ENCODE measurements at regions not wholly inside any gene's neighbourhood (a gene's known extent, or its start where the extent isn't known, plus 50 kb on each side); places are given as distances from the start of the nearest gene placed in this dataset.

- no peak for DNase-seq
These were observed 539.5 kb downstream of the TBC1D22A start for GRCh38 chr22:47301820-47302475.

- DNase-seq: no peak
These were observed 538.4 kb downstream of the TBC1D22A start for GRCh38 chr22:47300698-47301405.

DNA sequence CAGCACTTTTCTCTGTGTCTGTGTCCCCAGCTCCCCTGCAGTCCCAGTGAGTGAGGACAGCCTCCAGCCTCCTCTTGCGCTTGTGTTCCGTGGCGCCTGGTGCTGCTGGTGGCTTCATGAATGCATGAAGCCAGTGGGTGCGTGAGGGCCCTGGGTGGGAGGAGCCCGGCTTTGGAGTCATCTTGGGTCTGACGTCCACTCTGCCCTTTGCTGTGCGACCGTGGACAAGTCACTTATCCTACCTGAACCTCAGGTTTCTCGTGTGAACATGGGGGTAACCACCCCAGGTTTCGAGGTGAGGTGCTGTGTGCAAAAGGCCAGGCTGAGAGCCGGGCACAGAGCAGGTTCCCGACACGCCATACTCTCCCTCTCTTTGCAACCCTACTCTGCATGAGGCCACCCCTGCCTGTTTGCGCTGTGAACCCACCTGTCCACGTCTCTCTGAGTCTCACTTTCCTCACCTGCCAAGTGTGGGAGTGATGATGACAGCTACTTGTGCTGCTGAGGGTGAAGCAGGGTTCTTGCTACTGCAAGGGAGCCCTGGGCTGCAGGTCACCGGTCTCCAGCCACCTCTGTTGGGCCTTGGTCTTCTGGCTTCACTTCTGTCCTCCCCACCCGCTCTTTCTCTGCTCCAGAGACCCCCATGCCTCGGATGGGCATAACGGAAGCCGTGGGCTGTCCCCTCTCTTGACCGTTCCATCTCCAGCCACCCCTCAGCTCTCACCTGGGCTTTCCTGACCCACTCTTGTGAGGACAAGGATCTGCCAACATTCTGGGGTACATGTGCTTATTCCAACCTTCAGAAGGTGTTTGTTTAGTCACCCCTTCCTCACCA, 537.6 kb downstream of the TBC1D22A start:
- no peak for DNase-seq

- no peak for DNase-seq
These were observed 536.9 kb downstream of the TBC1D22A start for GRCh38 chr22:47299211-47299862.

GRCh38 chr22:47298017-47298785, 535.8 kb downstream of the TBC1D22A start:
- no peak for DNase-seq

DNA sequence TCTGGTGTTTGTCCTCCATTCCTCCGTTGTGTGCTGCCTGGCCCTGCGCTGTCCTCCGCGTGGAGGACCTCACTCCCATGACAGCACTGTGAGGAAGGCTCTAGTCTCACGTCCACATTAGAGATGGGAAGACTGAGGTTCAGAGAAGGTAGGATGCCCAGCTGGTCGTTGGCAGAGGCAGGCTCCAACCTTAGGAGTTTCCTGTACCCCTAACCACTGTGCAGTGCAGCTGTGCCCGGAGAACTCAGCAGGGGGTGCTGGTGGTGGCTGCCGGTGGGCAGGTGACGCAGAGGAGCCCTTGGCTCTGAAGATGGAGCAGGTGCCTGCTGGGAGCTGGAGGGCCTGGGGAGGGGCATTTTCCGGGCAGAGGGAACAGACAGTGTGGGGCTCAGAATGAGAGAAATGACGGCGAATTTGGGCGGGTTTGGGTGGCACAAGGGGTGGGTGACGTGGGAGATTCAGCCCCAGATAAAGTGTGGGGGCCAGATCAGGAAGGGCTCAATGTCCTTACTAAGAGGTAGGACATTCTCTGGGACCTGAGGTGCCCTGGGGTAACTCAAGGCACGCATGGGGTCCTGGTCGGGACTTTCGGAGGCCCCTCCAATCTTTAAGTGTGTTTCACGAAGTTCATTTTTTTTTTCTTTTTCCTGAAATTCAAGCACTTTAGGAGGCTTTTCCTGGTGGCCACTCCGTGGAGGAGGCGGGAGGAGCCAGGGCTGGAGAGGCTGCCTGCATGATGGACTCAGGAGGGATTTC, 535.0 kb downstream of the TBC1D22A start:
- DNase-seq: no peak

DNA sequence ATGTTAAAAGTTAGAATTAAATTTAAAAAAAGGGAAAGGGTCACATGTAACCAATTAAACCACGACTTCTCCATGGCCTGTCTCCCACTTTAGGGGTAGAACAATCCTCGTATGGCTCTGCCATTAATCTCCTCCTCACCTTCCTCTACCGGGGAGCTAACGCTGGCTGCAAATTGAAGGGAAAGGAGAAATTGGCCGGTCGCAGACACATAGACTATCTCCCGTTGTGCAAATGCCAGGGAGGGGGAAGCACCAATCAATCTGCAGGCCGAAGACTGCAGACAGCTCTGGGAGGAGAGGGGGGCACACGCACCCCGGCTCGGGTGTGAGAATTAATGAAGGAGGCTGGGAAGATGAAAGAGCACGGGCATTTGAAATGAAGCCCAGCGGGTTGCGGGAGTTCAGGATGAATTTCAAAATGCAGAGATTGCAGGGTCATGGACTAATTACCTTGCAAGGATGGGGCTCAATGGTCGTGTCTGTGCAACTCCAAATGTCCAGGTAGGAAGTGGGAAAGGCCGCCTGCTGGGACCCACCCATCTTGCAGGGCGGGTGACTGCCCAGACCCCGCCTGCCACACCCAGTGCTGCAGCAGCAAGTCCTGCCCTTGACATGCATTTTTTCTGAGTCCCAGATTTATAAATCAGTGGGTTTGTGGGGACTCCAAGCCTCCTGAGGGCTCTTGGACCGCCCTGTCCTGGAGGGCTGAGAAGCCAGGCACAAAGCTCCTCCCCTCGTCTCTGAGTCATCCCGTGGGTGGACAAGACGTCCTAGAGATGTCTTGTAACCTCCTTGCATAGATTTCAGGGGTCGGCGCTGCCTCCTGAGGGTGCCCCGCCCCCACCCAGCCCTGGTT, 534.2 kb downstream of the TBC1D22A start:
- DNase-seq: no peak

DNA sequence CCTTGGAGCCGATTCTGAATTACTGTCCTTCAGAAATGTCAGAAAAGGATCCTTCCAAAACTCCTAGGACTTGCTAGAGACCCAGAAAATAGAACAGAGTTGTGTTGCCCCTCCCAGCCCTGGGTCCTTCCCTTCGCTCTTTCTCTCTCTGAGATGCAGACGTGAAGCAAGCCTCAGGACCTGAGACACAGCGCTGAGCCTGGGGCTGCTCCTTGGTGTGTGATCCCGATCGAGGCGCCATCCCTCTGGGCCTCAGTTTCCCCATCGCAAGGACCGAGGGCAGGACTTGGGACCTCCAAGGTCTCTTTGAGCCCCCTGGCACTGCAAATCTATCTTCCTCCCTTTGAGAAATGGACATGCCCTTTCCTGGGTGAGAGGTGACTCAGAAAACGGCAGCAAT, 533.5 kb downstream of the TBC1D22A start:
- no peak for DNase-seq

GRCh38 chr22:47295226-47295901, 532.9 kb downstream of the TBC1D22A start:
- DNase-seq: no peak

GRCh38 chr22:47294576-47294975, 532.1 kb downstream of the TBC1D22A start:
- DNase-seq: no peak

- no peak for DNase-seq
These were observed 531.7 kb downstream of the TBC1D22A start for GRCh38 chr22:47294222-47294532.

DNA sequence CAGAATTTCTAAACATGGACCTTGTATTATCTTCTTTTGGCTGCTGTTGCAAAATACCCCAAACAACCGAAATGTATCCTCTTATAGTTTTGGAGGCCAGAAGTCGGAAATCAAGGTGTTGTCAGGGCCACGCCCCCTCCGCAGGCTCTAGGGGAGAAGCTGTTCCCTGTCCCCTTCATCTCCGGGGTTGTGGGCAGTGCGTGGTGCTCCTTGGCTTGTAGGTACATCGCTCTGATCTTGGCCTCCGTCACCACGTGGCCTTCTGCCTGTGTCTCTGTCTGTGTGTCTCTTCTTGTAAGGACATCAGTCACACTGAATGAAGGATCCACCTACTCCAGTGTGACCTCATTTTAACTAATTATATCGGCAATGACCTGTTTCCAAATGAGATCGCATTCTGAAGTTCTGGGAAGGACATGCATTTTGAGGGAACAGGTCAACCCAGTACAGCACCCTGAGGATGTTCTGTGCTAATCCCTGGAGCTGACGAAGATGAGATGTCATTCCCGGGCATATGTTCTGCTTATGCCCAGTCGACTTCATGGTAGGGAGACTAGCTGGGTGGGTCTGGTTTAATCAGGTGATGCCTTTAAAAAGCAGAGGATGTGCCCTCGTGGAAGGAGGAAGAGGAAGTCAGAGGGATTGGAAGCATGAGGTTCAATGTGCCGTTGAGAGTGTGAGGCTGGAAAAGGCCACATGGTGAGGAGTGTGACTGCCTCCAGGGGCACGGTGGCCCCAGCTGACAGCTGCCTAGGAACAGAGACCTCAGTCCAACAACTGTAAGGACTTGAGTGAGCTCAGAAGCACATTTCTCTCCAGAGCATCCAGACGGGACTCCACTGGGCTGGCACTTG, 531.1 kb downstream of the TBC1D22A start:
- no peak for DNase-seq

DNA sequence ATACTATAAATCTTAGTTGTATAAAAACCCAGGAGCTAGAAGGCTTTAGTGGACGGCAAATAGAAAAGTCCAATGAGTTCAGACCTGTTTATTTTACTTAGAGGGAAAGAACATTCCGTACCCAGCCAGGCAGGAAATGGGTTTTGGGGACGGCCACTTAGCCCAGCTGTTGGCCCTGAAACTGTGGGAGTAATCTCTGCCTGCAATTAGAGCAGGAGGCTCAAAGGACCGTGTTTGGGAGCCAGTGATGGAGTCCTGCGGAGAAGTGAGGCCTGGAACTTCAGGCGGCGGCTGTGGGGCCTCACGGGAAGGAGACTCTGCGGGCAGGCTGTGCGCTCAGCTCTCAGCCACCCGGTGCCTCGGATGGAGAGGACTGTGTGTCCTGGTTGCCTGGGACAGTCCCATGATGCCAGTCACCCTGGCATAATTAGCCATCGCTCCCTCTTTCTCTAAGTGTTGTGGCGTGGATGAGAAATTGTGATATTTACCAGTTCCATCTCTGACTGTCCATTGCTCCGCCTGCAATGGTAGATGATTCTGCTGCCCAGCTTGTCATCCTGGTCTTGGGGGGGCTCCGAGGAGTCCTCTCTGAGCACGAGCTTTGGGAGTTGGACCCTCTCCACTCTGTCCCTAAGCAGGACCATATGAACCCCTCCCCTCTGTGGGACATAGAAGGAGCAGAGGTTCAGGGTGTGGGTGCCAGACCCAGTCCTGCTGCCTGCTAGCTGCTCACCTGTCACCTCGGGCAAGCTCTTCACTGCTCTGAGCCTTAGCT, 530.3 kb downstream of the TBC1D22A start:
- DNase-seq: no peak

DNA sequence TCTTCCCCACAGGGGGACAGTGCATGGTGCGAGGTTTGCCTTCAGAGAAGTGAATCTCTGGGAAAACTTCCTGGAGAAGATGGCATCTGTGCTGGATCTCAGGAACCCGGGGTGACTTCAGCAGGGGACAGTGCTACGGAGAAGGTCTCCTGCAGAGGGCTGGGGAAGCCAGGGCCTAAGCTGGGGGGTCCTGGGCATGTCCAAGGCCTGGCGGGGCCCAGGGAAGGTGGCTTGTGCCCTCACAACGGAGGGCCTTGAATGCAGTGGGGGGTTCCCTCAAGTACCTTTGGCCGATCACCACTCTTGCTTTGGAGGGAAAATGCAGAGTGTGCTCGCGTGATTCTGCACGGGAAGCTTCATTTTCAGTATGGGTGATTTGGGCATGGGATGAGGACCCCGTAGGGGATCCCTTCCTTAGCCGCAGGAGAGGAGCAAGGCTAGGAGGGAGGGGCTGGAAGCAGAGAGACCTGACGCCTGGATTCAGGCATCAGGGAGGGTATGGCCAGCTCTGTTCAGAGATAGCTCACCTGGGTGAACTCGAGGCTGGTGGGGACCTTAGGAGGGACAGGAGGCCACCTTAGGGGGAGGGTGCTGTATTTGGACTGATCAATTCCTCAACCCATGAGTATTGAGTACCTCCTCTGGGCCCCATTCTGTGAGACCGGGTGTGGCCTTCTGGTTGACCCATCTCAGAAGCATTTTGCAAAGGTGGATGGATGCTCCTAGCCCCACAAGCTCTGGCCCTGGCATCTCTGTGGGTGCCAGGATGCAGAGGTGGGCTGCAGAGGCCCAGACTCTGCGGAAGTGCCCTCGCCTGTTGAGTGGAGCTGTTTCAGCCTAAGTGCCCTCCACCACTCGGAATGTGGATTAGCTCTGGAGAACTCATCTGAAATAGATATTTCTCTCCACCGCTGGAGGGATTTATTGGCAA, 529.4 kb downstream of the TBC1D22A start:
- DNase-seq: no peak

DNA sequence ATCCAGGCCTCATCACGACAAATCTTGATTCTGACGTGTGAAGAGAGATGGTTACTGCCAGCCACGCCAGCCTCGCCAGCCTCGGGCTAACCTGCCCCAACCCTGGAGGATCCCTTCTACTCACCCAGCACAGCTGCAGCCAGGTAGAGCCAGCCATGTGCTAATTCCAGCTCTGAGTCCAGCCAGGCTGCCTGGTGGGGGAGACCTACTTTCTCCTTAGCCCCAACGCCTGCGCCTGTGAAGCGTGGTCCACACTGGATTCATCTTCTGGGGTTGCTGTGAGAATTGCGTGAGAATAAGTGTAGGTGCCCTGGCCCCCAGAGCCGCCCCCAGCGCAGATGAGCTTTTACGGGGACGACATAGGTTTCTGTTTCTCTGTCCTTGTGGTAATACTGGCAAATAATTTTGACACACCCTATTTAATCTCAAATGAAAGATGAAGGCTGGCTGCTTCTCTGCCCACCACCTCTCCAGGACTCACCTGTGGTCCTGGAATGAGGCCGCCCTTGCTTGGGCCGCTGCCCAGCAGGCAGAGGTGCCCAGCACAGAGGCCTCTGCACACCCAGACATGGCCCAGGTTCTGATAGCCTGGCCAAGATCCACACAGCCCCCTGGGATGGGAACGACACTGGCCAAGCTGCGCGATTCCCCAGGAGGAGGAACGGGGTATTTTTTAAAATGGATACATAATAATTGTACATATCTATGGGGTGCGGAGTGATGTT, 528.4 kb downstream of the TBC1D22A start:
- DNase-seq: no peak

GRCh38 chr22:47289336-47289985, 527.0 kb downstream of the TBC1D22A start:
- DNase-seq: no peak
